ENCODE measurements at regions not wholly inside any gene's neighbourhood (a gene's known extent, or its start where the extent isn't known, plus 50 kb on each side); places are given as distances from the start of the nearest gene placed in this dataset.
"Not testable (repeated sequence)": the region's sequence is repeated elsewhere in the genome, so short reads cannot be mapped to it uniquely, and the experiment has no call there.

GRCh38 chr7:76676890-76677289 is 49.8 kb upstream of the POMZP3 start:
- not testable (repeated sequence) for TF ChIP-seq CTCF (IDR thresholded peaks at IDR 0.05; ENCODE audit: borderline replicate concordance, extremely low read depth, low read length, poor library complexity, severe bottlenecking); EZH2 (IDR thresholded peaks at IDR 0.05; ENCODE audit: borderline replicate concordance, low read depth, low read length, severe bottlenecking)

All from DND-41 (cell line).